GM21737 (cell line): ENCODE measurements at regions not wholly inside any gene's neighbourhood (a gene's known extent, or its start where the extent isn't known, plus 50 kb on each side); places are given as distances from the start of the nearest gene placed in this dataset.

Experiments used
- ATAC-seq: cut with Tn5 transposase; IDR thresholded peaks from one replicate; pipeline ENCODE4 v1.9.1; 2021; ENCODE audit warnings: mild to moderate bottlenecking, moderate library complexity; ENCODE audit not compliant: unreplicated experiment

DNA sequence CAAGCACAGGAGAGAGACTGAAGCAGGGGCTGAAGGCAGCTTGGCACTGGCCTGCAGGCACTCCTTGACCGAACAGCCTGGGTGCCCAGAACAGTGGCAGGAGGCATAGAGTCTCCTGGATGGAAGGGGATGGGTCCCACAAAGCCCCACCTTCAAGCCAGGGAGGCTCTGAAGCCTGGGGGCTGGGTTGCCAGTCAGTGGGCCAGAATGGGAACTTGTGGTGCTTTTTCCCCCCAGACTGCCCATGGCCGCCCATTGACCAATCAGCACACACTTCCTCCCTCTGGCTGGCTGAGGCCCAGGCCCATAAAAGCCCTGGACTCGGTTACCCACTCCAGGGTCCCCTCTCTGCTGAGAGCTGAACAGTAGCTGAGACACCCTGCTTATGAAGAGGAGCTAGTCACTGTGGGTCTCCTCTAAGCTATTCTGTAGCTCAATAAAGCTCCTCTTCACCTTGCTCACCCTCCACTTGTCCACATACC lies 109.6 kb downstream of the ELAPOR2 start:
- no peak for ATAC-seq

DNA sequence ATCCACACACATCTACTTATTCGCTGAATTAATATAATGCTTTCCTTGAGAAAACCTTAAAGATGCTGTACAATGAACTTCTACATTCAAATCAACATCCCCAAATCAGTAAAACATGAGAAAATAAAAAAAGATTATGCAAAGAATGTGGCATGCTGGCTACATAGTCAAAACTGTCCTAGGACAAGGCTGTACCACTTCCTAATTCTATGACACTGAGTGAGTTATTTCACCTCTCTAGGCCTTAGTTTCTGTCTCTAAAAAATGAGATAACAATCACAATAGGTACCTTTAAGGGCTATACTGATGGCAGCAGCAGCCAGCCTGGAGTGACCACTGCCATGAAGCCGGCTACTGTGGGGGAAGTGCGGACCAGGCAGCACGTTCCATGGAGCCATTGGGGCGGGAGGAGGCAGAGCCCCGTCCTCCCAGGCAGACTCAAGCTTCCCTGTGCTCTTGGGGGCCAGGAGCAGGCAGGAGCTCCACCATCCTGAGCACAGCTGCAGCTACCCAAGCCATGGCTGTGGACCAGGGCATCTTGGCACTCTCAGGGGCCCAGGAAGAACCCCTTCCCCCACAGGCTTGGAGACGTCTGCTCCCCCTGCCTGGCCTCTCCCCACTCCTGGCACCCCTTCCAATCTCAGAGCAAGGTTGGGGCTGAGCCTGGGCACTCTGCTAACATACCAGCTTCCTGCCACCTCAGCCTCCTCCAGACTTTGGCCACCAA lies 110.2 kb downstream of the ELAPOR2 start:
- peak; percentile 90 for ATAC-seq

DNA sequence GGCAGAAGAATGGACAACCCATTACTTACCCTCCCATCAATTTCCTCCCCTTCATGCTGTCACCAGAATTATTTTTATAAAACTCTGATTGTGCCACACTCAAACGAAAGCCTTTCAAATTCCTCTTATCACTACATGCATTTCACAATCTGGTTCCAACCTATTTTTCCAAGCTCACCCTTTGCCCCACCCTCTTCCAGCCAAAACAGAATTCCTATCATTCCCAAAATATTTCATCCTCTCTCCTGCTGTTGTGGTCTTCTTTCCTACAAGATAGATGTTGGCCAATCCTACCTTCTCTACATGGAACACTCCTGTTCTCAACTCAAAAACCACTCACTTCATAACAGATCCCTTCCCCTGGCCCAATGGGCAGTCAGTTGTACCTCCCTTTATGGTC lies 111.5 kb downstream of the ELAPOR2 start:
- ATAC-seq = no peak

DNA sequence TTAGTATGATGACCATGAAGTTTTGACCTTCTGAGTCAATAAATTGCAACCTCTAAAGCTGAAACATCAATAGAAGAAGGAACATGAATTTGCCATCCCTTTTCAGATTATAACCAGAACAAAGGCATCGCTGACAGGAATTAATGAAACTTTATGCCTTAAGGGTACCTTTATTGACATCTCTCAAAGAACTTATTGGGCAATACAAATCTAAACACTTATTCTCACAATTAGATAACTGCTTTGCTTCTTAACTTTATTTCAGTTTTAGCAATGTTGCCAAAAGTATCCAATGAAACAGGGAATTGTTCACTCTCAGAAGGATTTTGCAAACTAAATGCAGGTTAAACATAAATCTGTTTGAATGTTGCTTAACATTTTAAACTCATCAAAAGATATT lies 116.0 kb downstream of the ELAPOR2 start:
- ATAC-seq = no peak

DNA sequence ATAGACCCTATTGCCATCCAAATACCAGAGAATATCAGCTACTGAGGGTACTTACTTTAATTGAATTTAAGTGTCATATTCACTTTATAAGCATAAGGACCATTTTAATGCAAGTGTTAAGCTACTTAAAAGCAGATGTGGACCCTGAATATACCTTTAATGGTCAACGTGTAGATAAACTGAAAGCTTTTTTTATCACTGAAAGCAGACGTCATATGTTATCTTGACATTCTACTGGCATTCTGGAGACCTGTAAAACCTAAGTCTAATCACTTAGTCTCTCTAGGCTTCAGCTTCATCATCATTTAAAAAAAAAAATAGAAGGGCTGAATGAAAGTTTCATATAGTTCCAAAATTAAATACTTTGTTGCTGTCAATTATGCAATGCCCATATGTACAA lies 116.5 kb downstream of the ELAPOR2 start:
- no peak for ATAC-seq

DNA sequence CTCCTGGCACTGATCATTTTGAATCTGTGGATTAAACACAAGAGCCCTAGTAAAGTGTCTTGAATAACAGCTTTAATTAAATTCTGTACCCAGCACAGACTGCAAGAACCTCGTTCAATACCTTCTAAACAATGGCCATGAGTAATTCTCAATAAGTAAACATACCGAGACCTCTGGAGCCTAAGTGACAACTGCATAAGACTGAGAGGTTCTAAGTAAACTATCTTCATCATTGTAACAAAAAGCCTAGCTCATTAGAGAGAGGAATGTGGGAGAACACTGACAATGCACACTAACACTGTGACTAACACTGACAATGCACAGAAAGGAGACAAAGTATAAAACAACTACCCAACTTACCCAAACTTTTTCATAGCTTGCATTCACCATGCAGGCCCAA lies 117.4 kb downstream of the ELAPOR2 start:
- no peak for ATAC-seq

DNA sequence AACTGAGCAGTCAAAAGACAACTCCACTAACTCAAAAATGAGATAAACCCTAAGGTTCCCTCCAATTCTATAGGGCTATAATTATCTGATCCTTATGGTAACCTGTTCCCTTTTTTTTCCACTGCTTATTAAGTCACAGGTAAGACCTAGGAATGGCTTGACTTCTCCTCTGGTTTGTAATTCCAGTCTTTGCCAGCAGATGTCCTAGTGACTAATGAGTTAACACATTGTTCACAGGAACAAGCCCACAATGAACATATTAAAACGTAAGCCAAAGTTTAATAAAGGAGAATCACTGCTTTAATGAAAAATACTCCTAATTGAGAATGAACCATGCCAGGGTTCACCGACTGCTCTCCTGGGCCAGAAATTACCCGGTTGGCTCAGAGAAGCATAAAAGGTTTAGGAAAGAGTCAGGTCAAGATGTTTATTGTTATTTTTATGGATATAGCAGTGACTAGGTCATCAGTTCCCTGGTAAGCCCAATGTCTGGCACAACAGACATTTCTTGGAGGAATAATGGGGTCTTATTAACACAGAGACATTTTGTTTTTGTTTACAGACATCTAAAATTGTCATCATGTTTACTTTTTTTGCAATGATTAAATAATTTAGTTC lies 120.1 kb downstream of the ELAPOR2 start:
- no peak for ATAC-seq

DNA sequence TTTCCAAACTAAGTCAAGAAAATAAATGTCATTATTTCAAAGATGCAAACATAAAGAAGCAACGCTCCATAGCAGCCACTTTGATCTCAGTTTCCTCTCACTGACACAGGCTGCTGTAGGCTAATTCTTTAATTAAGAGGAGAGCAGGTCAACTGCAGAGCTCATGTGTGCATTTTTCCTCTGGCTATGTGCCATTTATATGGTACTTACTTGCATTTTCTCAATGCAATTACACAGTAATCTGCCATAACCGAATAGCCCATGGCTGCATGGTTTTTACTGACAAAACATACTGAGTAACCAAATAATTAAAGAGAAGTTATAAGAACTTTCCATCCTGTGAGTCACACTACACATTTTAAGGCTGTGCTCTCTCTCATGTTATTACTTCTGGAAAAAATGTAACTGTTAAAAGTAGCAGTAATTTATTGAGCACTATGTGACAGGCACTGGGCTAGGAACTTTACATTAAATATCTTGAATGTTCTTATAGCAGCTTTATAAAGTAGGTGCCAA lies 122.0 kb downstream of the ELAPOR2 start:
- ATAC-seq = no peak

DNA sequence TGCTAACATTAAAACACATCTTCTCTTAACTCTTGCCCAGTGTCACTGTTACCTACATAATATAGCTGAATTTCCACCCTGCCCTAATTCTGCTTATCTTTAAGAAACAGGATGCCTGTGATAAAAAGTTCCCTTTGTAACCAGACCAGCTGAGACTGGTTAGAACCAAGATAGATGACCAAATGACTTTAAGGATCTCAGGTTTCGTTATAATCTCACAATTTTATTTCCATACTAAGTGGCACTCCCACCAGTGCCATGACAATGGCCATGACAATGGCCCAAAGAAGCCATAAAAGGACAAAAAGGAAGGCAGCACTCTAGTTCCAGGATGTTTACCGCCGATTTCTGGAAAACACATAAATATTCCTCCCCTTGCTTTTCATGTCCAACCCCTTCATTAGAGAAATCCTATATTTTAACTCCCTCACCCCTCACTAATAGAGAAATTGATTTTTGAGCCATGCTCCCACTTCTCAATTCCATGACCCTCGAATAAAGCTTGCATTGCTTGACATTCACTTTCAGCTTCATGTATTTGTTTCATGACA lies 126.1 kb downstream of the ELAPOR2 start:
- no peak for ATAC-seq

DNA sequence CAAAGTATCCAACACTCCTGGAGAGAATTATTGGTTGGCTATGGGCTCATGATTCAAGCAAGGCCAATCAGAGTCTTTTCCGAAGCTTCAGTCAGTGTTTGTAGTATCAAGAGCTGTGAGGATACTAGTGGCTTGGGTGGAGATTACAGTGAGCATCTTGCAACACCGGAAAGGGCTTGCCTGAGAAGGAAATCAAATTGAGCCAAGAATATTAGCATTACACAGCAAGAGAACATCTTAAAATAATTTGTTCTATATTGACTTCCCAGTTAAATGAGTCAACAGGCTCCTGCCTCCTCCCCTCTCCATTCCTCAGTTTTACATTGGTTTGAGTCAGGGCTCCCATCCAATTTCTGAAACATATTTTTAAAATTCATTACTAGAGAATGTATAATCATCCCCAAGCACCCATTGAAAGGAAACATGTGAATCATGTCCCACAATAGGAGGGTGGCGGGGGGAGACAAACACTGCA lies 127.4 kb downstream of the ELAPOR2 start:
- no peak for ATAC-seq

DNA sequence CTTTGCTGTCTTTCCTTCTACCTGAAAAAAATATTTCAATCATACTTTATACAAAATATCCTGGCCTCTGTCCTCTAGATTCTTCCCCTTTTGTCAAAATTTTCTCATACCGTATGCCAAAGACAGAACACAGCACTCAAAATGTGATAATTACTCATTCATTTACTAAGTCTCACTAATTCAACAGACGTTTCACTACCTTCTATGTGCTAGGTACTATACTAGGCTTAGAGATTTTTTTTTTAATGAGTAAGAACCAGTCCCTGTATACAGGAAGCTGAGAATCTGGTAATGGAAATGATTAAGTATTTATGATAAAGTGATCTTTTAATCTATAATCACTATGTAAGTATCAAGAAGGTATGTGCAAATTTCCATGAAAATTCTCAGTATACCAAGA lies 128.0 kb downstream of the ELAPOR2 start:
- ATAC-seq = no peak

DNA sequence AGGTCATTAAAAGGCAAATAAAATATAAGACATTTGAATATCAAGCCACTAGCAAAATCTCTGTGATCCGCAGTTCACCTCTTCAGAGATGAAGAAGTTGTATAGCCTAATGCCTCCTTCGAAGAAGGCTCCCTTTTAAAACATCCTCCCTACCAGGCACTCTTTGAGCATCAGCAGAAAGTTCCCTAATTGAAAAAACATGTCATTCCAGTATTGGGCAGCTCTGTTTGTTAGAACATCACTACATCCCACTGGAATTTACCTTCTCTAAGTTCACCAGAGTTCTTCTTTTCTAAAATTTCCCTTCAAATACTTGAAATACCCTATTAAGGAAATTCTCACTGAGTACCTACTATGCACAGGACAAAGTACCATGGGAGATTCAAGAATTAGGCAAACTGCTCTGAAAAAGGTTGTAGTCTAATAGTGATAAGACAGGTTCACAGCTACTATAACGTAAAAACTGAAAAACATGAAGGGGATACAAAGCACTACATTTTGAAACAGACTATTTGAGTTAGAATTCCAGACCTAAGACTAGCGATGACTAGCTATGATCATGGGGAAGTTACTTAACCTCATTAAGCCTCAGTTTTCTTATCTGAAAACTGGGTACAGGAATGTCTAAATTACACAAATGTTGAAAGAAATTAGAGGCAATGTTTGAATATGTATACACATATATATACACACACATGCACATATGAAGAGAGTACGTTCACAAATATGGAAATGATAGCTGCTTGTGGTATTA lies 128.7 kb downstream of the ELAPOR2 start:
- ATAC-seq = no peak

DNA sequence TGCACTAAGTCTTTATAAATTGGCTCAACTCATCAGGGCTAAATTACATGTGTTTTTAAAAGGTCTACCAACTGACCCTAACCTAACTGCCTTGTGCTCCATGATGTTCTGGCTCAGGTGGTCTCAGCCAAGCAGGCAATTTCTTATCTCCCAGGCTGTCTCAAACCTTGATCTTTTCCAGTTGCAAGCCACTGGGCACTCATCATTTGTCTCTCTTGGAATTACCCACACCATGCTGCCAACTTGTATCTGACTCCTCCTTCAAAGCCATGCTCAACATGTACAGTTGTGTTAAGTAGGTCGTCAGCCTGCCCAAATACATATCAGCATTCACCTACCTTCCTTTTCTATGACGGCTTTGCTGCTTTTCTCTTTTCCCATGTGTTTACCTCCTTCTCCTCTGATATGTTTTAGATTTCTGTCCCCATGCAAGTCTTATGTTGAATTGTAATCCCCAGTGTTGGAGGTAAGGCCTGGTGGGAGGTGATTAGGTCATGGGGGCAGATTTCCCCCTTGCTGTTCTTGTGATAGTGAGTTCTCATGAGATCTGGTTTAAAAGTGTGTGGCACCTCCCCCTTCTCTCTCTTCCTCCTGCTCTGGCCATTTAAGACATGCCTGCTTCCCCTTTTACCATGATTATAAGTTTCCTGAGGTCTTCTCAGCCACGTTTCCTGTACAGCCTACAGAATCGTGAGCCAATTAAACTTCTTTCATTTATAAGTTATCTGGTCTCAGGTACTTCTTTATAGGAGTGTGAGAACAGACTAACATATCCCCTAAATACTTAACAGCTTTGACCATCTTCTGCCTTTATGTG lies 130.0 kb downstream of the ELAPOR2 start:
- ATAC-seq = no peak

DNA sequence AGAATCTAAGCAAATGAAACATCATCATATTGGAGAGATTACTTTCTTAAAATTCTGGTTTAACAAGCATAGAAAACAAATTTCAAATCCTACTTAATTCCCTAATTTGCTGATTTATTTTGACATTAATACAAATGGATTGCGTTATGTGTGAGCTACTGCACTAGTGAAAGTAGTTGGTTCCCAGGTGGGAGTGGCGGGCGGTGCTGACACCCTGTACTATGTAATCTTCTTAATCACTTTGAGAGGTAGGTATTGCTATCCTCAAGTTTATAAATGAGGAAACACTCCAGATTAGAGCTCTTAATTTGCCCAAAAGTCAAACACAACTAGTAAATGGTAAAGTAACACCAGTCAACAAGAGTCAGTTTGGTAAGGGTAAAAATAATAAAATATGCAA lies 131.1 kb downstream of the ELAPOR2 start:
- ATAC-seq = no peak

DNA sequence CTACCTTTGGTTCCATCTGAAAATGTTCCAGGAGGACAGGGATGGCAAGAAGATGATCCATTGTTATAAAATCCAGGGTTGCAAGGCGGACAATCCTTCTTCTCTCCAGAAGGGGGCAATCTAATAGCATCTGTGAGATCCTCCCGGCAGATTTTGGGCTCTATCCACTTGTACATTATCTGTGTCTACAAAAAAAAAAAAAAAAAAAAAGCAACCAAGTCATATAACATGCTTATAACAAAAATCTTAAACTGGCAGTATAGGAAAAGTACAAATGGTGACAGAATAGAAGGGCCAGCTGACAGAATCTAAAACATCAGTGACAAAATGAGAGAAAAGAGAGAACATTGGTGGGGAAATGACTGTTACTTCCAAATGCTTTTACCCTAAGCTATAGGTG lies 132.7 kb downstream of the ELAPOR2 start:
- ATAC-seq = no peak

DNA sequence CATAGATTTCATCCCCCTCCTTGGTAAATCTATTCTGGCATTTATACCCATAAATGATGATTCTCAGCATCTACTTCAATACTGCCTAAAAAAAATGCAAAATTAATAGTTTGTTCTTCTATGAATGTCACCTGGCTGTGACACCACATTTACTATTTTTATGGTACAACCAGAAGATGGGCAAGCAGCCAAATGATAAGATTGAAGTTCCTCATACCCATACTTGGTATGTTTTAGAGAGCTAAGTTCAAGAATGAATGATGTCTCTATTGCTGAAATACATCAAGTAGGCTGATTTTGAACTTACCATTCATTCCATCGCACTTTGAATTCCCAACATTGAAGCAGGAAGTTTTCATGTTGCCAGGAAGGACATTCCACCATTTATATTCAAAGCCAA lies 134.2 kb downstream of the ELAPOR2 start:
- ATAC-seq = no peak

DNA sequence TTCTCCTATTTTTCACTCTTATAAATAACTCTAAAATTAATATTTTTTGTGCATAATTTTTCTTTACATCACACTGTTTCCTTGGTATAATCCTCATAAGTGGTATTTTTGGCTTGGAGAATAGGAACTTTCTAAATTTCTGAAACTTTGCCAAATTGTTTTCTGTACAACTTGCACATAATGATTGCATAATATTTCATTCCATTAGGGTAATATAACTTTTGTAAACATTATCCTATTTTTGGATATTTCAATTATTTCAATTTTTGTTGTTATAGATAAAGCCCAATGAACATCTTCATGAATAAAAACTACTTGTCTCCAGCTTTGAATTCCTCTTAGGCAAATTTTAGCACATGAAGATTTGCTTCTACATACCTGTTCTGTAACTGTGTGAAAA lies 135.9 kb downstream of the ELAPOR2 start:
- ATAC-seq = no peak

DNA sequence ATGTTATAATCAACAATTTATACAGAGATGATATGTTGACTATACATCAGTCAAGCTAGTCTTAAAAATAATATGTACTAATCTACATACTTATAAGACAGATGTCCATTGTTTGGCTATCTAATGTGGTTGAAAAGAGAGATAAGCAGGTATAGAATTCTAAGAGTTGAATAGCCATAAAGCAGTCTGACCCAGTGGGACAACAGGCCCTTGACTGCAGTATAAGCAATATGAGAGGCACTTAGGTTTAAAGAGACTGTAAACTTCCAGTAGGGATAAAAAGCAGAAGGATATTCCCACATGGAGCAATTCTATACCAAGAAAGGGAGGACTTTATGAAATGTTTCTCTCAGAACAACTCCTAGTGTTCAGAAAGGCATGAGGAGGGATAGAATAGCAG lies 139.3 kb downstream of the ELAPOR2 start:
- ATAC-seq = no peak

DNA sequence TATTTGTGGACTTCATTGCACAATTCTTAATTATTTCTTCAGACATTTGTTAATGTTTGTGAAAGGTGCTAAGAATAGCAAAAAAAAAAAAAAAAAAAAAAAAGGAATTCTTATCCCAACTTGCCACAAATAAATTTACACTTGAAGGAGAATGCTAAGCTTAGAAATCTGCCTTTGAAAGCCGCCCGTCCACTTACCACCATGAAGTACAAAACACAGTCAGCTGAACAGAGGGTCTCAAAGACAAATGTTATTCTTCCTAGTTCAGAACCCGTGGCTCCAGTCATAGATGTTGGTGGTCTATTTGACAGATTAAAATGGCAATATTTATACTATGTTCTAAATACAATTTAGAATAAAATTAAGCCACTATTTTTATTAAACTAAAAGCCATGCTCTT lies 141.2 kb downstream of the ELAPOR2 start:
- no peak for ATAC-seq

DNA sequence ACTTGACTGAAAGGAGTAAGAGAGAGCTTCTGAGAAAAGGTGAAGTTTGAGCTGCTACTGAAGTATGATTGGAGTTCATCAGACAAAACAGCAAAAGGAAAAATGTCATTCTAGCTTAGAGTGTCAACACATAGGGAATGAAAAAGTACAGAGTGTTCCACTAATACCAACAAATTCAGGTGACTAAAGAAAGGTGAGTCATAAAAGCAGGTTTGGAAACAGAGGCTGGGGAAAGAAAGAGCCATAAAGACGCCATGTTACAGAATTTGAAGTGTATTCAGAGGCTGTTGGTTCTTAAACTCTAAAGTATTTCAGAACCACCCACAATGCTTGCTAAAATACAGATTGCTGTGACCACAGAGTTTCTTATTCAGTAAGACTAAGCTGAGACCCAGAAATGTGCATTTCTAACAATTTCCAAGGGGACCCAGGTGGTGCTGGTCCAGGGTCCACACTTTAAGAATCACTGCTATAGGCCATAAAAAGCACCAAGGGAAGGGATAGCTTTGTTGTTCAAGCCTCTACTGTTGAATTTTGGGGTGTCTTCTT lies 143.1 kb downstream of the ELAPOR2 start:
- no peak for ATAC-seq
